Astrocyte of the hippocampus (primary cell): ENCODE measurements at regions not wholly inside any gene's neighbourhood (a gene's known extent, or its start where the extent isn't known, plus 50 kb on each side); places are given as distances from the start of the nearest gene placed in this dataset.
"Not testable (repeated sequence)": the region's sequence is repeated elsewhere in the genome, so short reads cannot be mapped to it uniquely, and the experiment has no call there.

Experiments used
- DNase-seq: peaks from one replicate; pipeline ENCODE4 v3.0.0; 2011; ENCODE audit warnings: low read depth, low spot score

DNA sequence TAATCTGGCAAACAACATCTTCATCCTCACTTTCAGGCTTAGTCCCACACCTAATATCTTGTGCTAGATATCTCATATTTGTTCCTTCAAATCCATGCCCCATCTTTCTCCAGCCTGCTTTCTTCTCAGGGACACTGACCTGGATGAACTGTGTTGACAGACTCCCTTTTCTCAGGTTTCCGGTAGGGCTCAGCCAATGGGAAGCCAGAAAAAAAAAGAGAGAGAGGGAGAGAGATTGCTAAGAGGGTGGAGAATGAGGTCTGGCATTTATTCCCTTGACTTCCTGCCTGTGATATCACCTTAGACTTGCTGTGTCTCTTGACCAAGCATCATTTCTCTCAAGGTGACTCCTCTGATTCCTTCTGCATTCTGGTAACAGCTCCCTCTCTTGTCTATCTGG, 145.6 kb upstream of the ABI3BP start:
- DNase-seq, result no peak

DNA sequence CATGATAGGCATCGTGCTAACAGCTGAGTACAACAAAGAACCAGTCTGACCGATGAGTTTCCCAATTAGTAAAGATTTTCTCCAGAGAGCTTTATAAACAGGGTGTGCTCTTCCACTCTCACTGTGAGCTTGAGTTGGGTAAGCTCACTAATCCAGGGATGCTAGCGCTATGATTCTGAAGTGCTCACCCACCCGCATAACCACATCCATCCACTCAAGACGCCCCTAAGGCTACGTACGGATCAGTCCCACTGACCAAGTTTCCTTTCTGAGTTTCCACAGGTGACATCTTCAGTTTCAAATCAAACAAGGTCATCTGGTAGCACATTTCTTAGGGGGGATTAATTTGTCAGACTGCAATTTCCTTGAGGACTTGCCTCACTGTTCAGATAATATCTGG, 141.1 kb upstream of the ABI3BP start:
- DNase-seq, result no peak

DNA sequence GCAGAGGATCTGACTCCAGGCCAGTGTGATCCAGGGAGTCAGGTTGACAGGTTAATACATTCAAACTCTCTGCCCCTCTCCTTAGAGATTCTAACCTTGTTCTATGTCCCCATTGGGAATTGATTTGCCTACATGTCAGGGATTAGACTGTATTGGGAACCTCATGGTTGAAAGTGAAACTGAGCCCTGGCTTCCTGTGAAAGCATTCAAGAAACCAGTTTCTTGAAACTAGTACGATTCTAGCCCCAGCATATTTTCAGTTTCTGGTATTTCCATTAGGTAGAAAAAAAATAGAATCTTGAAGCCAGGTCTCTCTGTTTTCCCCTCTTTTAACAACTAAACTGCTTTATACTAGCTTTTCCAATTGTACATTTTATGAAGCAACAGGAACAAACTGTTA, 140.4 kb upstream of the ABI3BP start:
- DNase-seq, result no peak

DNA sequence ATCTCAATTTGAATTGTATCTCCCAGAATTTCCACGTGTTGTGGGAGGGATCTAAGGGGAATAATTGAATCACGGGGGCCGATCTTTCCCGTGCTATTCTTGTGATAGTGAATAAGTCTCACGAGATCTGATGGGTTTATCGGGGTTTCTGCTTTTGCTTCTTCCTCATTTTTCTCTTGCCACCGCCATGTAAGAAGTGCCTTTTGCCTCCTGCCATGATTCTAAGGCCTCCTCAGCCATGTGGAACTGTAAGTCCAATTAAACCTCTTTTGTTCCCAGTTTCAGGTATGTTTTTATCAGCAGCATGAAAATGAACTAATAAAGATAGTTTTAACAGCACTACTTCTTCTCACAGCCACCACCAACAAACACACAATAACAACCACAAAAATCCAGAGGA, 140.0 kb upstream of the ABI3BP start:
- DNase-seq, result not testable (repeated sequence)

DNA sequence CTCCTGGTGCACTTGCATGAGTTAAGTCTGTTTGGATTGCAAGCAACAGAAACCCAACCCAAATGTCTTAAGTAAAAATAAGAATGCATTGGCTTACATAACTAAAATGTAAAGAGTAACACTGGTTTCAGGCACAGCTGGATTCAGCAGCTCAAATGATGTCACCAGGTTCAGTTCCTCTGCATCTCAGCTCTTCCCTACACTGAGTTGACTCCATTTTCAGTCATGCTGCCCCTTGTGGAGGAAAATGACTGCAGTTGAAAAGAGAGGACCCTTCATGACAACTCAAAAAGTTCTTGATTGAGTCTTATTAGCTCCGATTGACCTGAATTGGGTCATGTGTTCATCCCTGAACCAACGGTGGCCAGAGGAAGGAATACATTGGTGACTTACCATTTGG, 138.5 kb upstream of the ABI3BP start:
- DNase-seq, result no peak

DNA sequence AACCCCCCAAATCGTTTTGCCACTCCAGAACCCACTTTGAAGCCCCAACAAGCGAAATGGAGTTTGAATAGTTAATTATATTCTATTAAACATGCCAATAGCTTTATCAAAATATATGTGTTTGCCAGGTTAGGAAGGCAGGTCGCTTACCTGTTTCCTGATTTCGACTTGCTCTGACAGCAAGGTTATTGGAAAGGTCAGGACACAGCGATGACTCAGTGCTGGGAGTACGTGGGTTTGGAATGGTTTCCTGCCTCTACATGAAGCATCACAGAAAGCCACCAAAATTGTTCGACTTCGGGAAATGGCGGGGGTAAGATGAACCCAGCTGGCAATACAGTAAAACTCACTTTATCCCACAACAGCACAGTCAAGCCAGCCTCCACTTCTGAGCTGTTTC, 135.6 kb upstream of the ABI3BP start:
- DNase-seq, result no peak

DNA sequence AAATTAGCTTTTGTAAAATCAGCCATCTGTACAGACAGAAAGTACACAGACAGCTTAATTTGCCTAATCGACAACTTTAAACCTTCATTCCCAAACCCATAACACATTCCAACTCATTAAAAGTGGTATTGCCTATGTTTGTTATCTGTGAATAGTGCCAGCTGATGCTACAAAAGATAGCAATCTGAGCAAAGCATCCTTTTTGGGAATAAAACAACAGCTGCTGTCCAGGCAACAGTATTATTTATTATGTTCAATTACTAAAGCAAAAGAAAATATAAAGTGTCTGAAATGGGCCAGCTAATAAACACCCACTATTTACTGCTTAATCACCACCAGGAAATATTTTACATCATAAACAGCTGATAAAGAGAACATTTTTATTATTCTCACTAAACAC, 134.8 kb upstream of the ABI3BP start:
- no peak for DNase-seq

DNA sequence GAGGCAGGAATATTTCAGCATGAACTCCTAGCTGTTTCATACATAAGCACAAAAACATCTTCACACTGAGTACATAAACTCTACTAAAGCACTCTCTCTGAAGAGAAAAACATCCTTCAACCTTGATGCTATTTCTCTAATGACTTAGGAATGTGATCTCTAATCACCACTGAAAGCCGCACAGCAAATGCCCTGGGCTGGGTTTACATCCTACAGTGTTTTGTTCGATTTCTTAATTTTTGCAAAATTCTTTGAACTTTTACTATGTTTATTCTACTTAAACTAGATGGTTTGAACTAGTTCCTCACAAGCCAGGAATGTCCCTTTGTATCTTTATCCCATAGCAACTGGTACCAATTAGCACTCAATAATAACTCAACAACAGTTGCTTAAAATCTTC, 130.9 kb upstream of the ABI3BP start:
- DNase-seq, result no peak

DNA sequence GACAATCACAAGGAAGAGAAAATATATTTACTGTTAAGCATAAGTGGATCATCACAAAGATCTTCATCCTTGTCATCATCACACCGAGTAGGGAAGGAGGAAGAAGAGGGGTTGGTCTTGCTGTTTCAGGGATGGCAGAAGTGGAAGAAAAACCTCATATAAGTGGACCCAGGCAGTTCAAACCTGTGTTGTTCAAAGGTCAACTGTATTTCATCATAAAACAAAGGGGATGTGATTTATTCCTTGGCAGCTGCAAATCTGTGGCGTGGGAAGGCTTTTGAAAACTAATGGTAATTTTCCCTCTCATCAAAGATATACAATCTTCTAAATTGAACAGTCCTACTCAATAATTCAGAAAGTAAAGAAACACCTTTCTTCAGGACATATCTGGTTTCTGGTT, 129.9 kb upstream of the ABI3BP start:
- DNase-seq, result no peak

DNA sequence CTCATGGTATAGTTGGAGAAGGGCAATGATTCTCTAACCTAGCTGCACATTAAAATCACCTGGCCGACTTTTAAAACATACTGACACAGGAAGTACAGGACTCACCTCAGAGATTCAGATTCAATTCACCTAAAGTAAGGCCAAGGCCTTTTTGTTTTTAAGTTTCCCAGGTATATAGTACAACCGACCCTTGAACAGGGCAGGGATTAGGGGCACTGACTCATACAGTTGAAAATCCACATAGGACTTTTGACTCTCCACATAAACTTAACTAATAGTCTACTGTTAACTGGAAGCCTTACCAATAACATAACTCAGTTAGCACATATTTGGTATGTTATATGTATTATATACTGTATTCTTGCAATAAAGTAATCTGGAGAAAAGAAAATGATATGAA, 129.5 kb upstream of the ABI3BP start:
- DNase-seq, result no peak

DNA sequence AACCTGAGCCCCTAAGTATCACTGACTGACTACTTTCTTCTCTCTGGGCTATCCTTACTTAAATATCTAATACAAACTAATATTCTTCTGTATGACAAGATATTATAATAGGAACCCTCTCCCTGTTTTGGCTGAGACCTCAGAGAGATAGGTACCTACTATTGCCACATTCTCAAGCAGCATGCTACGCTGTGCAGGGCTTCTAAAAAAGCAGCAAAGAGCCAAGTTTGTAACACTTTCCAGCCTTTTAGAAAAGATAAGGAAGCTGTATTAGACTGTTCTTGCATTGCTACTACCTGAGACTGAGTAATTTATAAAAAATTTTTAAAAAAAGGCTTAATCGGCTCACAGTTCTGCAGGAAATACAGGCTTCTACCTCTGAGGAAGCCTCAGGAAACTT, 126.8 kb upstream of the ABI3BP start:
- DNase-seq, result no peak

DNA sequence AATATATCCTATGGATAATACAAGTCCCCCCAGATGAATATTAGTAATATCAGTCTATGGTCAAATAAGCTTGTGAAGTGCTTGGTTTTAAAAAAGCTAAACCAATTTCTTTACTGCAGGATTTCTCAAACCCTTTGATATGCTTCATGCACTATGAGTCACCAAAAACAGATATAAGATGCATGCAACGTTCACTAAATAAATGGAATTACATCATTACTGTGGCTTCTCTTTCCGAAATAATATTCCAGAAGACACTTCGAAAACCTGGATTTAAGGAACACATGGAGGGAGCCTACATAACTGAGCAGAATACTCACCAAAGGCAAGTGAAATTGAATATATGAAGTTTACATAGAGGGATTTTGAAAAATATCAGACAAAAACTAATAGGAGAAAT, 126.3 kb upstream of the ABI3BP start:
- DNase-seq, result peak; percentile 7

DNA sequence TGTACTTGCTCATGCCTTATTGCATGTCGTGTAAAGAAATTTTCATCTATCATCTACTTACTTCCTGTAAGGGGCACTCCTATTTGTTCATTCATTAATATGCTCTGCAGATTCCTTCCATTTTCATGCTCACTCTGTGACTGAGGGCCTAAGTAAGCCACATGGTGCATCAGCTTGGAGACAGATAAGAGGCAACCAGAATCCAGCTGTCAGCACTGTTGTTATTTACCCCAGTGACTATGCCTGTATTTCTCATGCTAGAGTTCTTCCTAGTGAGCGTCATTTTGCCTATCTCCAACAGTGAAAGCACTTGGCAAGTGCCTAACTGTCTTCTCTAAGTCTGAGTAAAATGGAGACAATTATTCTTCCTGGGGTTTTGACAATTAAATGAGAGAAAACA, 124.8 kb upstream of the ABI3BP start:
- DNase-seq, result no peak

DNA sequence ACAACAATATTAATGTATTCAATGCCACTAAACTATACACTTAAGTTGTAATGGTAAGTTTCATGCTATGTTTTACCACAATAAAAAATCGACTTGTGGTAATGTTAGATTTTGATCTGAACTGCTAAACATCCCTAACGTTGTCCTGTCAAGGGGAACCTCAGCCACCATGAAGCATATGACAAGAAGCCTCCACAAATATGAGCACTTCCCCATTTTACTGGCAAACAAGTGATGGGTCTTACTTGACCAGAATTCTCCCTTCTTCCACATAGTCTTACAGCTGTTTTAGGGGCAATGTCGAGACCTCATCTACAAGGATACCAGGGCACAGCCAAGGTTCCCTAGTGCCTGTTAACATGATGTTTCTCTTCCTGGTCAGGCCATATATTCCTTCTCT, 124.2 kb upstream of the ABI3BP start:
- no peak for DNase-seq

DNA sequence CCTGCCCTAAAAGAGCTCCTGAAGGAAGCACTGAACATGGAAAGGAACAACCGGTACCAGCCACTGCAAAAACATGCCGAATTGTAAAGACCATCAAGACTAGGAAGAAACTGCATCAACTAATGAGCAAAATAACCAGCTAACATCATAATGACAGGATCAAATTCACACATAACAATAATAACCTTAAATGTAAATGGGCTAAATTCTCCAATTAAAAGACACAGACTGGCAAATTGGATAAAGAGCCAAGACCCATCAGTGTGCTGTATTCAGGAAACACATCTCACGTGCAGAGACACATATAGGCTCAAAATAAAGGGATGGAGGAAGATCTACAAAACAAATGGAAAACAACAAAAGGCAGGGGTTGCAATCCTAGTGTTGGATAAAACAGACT, 117.1 kb upstream of the ABI3BP start:
- DNase-seq, result not testable (repeated sequence)

DNA sequence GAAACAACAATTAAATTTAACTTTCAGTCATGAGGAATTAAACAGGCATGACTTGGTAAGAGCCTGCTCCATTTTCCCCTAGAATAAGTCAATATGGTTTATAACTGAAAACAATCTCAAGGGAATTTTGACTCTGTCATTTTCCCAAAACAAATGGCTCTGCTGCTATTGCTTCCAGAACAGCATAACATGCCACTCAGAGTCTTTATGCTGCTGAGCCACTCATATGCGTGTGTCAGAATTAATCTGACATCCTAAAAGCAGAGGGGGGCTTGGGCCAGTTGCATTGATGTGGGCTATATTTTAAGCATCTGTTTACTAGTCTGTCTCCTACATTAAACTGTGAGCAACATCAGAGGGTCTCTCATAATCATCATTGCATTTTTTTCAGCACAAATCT, 111.1 kb upstream of the ABI3BP start:
- no peak for DNase-seq

DNA sequence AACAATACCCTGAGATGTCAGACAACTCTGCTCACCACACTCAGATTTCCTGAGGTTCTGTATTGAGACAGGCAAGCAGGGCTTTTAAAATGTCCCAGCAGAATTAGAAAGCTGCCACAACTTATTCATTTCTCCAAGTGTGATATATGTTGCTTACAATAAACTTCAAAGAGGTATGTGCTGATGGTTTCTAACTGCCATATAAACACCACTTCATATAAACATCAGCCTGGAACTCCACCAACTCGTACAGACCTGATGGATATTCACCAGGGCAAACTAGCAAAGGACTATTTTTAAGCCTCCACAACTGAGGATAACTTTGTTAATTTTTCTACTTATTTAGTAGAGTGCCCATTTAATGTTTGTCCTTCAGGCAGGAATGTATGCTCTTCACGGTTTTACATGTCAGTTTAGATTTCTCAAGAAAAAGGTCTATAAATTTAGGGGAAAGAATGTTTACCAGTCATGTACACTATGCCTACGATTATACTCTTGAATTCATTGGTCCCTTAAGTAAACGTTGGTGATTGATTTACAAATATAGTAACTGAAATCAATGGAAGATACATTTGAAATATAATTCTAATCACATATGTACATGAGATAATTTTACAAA, 109.6 kb upstream of the ABI3BP start:
- no peak for DNase-seq

DNA sequence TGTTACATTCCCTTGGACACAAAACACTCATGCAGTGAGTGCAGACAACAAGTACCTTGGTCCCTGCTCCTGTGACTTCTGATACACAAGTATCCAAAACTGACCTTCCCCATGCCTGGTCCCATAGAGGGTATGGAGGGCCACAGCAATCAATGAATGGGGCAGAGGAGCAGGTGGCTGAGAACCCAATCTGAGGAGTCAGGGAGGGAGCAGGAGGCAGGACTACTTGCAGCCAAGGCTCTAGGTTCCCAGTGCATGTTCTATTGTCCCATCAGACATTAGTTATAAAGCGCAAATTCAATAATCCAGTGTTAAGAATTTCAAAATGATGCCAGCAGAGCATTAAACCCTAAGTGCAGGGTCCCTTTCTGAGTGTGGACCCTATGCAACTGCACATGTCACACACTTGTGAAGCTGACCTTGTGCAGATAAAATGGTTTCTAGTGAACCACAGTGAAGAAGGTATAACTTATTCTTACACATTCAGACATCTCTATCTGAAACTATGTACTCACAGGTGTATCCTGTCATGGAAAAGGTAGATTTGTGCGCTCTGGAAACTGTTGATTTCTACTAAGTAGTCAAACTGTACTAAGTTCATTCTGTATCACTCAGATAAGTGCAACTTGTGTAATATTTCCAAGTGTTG, 107.3 kb upstream of the ABI3BP start:
- DNase-seq, result no peak

DNA sequence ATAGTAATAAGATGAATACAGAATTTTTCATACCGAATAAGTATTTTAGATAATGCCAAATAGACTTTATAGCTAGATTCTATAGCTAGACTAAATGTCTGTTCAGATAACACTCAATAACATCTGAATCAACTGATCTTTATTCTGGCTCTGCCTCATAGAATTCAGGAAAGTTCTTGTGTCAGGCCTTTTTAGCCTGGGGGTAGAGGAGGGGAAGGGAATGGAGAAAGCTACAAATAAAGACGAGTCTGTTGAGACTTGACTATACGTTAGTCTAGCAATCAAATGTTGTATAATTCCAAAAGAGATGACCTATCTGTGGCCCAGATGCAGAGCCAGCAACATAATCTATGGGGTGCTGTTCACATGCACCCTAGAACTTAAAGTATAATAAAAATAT, 106.6 kb upstream of the ABI3BP start:
- no peak for DNase-seq

DNA sequence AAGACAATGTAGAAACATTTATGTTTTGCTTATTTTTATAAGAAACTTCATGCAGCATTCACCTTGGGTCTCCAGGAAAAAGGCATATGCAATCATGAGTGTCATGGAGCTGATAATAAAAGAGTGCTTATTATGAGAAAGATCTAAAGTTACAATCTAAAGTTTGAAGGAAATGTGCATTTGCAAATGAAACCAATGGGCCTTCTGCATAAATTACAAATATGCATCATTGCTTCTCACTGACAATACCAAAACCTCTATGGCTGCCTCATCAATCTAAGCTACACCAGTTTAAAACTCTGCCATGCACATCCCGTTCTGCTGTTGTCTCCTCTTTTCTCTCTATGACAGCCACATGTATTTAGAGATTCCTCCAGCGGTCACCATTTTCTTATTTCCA, 103.2 kb upstream of the ABI3BP start:
- DNase-seq, result no peak

DNA sequence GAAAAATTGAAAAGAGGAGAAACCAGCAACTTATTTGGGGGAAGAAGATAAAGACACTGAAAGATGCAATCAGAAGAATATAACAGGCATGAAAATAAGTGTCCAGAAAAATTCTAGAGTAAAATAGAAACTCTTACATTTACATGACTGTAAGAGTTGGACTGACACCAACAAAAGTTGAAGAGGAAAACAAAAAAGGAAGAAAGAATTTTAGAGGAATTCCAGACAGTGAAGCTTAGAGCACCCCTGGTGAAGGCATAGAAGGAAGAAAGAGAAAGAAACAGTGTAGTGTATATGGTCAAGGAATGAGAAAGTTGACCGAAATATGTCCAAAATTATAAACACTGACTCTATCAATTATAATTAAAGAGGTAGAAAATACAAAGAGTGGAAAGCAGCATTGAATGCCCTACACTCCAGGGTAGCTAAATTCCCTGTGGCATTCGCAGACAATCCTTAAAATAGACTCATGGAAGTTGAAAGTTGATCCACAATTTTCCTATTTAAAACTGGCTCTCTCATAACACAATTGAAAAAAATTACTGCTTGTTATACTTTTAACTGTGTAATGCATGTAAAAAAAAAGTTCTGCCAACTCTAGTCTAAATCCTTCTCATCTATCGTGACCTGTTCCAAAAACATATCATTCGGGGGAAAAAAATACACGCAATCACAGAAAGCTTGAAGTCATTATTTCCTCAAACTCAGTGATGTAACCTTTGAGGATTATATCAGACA, 102.6 kb upstream of the ABI3BP start:
- DNase-seq, result peak; percentile 22

DNA sequence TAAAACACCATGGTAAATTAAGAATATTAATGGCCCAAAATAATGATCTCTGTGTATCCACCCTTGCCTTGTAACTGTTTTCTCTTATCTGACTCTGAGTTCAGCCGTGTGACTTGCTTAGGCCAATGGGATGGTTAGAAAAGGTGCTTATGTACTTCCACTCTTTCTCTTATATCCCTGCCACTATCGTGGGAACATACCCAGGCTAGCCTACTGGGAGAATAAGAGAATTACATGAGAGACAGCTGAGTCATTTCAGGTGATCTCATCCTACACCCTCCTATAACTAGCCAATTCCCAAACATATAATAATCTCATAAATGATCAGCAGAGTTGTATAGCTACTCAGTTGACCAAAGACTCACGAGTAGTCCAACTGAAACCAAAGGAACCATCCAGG, 98.3 kb upstream of the ABI3BP start:
- no peak for DNase-seq

DNA sequence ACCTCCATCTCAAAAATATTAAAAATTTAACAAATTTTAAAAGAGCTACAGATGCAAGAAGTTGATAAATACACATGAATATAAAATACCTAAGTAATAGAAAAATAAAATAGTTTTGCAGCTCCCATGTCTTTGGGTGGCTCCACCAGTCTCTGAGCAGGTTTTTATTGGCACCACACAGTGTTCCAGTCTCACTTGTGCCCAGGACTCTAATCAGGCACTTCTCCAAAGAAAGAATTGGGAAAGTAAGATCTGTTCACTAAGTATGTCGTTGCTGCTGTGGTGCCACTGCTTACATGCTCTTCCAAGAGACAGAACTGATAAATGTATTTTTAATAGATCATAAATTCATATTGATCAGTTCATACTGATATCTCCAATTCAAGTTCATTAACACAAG, 92.5 kb upstream of the ABI3BP start:
- DNase-seq, result no peak
